ENCODE measurements at regions not wholly inside any gene's neighbourhood (a gene's known extent, or its start where the extent isn't known, plus 50 kb on each side); places are given as distances from the start of the nearest gene placed in this dataset.
A peak's percentile ranks its signal among the peaks of the same experiment; 100 is the strongest.

DNA sequence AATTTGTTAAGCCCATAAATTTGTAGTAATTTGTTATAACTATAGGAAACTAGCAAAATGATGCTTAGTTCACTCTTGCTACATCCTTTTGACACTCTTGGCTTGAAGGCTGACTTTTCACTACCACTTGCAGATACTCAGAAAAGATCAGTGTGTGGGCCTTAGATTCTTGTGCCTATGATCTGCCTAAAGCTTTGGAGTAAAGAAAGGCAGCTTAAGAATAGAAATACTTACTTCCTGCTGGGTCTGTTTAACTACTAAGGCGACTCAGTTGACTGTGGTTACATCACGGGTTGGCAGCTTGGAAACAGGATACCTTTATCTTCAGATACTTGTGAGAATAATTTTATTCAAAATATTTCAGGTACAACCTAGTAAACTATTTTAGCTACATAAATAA, 201.4 kb upstream of the FMR1 start:
- no peak for DNase-seq

DNA sequence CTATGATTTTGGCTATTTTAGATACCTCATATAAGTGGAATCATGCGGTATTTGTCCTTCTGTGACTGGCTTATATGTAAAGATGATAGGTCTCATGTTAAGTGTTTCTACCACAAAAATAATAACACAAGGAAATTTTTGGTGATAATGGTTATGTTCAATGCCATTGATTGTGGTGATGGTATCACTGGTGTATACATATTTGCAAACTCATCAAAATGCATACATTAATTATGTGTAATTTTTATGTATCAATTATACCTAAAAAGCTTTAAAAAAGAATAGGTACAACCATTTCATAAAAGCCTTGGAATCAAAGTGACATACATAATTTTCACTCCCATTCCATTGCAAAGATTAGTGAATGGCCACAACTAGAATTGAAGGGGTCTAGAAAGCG, 178.3 kb upstream of the FMR1 start:
- no peak for DNase-seq

DNA sequence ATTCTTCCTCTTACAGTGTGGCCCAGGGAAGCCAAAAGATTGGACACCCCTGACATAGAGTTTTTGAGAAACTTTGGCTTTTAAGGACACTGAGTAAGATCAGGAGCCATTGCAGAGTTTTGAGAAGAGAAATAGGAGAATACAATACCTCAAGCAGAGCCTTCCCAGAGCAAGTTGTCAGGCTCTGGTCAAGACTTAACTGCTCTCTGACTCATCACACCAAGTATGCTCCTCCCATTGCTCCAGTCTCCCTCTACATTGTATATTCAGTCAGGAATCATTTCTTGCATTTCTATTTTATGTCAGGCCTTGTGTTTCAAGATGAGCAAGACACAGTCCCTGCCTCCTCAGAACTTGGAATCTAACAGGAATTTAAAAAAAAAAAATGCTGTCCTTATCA, 176.4 kb upstream of the FMR1 start:
- DNase-seq: no peak

DNA sequence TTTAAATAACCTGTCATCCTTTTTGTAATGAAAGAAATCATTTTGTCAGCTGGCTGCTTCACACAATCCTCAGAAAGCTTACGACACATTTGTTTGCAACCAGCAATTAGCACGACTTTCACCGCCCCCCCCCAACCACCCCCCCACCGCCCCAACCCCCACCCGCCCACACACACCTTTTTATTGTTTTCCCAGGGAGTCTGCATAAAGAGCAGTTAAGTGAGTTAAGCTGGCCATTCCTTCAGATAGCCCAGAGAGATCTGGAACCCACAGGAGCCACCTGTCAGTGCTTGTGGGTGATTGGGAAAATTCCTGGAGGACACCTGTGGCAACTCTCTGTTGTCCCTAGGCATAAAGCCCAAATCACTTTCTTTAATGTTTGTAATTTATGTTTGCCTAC, 175.7 kb upstream of the FMR1 start:
- no peak for DNase-seq

DNA sequence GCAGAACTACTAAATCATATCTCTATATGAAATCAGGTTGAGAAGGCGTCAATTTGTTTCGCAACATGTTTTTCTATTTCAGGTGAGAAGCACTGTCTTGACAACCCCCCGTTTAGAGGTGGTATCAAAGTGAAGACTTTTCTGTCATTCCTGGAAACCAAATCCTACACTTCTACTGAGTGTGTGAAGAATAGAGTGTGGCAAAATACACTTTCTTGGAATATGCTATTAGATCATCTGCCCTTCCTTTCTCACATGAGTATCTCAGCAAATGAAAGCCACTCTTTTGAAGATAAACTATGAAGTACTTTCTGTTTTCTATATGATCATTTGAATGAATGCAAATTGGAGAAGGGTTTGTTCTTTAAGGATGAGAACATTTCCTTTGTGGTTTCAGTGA, 174.0 kb upstream of the FMR1 start:
- peak; percentile 7 for DNase-seq

DNA sequence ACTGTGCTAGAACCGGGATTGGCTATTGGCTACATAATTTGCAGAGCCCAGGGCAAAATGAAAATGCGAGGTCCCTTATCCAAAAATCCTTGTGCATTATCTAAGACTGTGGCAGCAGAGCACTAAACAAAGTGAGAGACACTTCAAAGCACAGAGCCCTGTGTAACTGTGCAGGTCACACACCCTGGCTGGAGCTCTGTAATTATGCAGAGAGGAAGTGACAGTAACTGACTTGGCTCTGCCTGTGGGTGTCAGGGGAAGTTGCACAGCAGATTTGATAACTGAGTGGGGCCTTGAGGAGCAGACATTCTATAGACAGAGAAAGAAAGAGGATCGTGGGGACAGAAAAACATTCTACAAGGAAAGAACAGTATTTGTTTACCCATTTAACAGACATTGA, 173.5 kb upstream of the FMR1 start:
- peak; percentile 33 for DNase-seq

DNA sequence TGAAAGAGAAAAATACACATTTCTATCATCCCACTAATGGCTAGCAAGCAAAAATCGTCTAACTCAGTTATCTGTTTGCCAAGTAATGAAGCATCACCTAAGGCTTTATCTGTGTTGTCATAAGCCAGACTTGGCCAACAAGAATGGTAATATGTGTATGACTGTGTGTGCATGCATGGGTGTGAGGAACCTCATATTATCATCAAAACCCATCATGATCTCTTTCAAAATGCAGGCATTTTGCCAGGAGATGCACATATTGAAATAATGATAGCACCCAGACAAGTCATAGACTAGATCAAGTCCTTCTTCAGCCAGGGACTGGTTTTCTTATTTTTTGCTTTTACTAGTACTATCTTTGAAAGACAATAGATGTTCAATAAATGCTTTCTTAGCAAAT, 172.5 kb upstream of the FMR1 start:
- DNase-seq: no peak

DNA sequence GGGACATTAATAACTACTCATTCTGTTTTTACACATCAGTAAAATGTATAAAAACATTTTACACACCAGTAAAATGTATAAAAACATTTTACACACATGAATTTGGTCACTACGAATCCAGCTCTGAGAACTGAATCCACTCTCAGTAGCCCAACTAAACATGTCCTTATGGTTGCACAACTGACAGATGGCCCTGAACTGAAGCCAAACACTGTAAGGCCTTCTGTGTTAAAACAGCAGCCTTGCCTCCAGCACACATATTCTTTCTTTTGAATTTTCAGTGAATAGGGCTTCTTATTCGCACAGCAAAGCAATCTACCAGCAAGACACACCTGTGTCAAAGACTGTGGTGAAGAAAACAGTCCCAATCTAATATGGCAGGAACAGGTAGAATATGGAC, 169.9 kb upstream of the FMR1 start:
- no peak for DNase-seq

DNA sequence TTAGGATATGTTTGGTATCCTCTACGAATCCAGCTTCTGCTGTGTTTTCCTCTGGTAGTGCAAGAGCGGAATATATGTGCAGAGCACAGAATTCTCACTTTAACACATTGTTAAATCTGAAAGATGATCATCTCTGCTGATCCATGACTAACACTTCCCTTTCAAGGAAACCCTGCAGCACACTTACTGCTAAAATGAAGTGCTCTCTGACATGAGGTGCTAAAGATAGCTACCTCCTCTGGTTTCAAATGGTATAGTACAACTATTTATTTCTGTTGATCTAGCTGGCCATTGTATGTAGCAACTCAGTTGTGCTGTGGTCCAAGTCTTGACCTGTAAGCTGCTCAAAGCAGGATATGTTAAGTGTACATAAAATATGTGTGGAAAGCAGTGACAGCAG, 162.4 kb upstream of the FMR1 start:
- peak; percentile 7 for DNase-seq

DNA sequence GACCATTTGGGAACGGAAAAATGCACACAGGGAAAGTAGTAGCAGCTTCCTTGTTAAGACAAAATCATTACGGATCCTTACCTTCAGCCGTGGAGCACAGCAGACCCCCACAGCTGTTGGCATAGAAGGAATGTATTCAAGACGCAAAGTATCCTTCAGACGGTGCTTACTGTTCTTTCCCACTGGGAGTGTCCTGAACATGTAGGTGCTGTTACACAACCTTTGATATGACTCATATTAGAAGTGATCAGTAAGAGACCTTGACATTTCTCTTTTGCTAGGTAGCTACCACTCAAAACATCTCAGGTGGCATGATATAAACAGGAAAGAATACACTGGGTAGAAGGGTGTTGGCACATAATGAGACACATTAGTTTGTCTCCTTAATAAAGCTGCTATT, 154.0 kb upstream of the FMR1 start:
- no peak for DNase-seq

DNA sequence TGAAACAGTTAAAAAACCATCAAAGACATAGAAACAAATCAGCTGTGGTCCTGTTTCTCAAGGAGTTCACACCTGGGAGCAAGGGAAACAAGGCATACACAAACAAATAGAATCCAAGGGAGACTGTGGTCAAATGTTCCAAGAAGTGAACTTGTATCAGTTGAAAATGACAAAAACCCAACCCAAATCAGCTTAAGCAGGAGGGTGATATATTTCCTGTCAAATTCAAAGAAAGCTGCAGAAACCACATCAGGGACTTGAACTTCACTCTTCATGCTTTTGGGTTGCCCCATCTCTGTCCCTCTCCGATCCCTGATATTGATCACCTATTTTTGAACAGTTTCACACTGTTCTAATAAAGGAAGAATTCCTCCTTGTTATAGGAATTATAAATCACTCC, 148.6 kb upstream of the FMR1 start:
- DNase-seq: peak; percentile 28

DNA sequence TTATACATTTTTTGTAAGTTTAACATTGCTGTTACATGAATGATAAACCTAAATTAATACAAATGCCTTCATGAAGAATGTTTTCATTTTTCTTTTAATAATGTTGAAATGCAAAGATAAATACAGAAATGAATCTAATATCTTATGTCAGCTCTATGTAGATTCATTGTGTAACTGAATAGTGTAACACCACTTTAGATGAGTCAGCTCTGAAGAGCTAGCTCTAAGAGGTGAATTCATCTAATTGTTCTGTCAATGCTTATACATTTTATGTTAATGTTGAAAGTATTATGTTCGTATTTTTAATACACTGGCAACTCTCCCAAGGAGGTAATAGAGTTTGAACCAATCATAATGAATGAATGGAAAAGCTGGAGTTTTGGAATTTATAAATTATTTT, 146.9 kb upstream of the FMR1 start:
- no peak for DNase-seq

DNA sequence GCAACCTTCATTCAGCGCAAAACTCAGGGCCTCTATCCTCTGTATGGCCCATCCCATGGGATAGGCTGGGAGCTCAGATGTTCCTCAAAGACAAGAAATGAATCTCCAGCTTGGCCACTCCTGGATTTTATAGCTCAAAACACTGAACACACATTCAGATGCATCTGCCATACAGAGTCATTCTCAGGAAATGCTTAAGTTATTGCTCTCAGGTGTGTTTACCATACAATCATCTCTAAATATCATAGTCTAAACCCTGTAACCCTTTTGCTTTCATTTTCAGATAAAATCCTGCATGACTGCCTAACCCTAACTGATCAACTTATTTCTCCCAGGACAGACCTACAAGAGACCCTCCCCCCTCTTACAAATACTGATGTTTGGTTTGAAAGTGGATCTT, 140.9 kb upstream of the FMR1 start:
- no peak for DNase-seq

DNA sequence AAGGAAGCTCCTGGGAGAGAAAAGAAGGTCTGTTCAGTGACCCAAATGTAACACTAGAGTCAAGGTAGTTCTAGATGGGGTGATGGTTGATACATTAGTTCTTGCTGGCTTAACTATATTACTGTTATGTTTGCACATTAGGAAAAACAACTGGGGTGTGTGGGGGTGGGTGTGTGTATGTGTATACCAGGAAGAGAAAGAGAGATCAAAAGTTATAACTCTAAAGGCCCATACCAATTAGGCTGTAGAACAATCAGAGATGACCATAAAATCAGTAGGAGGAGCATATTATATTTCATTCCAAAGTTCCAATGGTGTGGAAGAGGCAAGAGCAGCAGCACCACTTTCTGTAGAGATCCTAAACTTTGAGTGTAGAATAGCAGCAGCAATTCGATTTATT, 134.7 kb upstream of the FMR1 start:
- no peak for DNase-seq

DNA sequence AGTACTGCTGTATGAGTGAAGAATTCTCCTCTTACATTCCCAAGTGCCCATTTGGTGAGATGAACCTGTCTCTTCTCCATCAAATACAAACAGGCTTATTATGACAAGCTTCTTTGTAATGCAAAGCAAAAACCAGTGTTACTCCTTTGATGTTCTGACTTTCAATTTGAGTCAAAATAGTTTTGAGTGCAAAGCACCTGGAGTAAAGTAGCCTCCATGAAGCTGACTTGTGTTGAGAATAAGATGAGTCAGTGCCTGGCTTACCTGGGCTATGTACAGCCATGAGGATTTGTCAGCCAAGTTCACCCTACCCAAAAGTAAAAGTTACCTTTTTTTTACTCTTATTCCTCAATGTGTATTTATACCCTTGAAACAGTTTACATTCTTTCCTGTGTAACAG, 132.5 kb upstream of the FMR1 start:
- peak; percentile 34 for DNase-seq

DNA sequence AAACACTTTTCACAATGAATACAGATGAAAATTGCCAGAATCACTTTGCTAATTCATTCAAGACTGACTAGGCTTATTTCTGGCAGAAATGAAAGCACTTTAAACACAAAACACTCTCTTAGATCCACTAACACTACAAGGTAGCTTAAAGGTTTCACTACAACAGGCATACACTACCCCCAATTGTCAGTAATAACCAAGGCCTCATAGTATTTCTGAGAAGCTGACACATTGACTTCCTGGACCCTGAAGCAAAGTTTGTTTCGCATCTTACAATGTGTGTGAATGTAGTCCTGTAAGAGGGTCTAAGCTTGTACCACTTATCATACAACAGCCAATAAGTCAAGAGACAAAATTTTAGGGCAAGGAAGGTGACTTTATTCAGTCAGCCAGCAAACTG, 129.9 kb upstream of the FMR1 start:
- no peak for DNase-seq

DNA sequence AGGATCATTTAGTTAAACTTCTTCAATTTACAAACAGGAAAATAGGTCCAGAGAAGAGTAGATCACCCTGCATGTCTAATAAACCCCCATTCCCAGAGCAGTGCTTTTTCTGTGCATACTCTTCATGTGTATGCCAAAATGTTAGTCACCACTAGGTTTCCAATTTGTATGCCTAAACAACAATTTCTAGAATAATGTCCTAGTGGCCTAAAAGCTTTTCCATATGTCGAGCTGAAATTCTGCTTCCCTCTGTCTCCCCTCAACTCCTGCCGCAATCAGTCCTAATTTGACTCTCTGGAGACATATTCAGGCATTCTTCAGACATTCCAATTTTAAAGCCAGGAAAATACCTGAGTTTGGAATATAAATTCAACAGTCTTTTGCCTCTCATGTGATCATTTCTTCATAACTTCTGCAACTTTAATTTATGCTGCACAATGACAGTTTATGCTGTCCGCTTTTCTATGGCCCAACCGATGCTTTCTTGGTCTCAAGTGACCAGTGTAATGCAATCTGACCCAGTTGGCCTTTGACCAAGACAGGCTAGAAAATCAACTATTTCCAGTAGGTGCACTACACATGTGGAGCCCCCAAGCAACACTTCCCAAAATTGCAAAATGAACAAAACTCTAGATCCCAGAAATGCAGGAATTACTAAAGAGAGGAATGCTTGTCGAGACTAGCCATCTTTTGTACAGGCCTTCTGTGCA, 122.9 kb upstream of the FMR1 start:
- DNase-seq: no peak

DNA sequence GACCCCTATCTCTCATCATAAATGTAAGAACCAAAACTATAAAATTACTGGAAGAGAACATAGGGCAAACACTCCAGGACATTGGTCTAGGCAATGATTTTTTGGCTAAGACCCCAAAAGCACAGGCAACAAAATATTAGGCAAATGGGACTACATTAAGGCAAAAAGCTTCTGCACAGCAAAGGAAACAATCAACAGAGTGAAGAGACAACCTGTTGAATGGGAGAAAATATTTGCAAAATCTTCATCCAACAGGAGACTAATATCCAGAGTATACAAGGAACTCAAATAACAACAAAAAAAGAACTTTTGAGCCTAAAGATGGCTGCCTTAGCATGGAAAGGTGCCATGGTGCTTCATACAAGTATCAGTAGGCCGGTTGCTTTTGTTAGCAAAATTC, 111.1 kb upstream of the FMR1 start:
- DNase-seq: no peak

DNA sequence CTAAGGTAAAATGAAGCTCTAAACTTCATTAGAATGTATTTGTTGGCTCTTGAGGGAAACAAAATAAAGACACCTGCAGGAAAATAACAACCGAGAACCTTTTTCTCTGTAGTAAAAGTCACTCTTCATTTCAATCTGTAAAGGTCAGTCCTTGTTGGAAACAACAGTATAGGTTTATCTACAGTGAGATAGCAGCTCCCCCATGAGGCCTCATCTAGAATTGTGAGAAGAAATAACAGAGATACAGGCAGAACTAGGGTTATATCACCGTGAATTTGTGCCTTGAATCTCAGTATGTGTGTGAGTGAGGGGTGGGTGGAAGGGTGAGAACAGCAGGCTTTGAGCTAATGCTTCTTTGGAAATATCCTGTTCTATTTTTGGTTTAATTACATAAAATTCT, 107.8 kb upstream of the FMR1 start:
- DNase-seq: peak; percentile 32

DNA sequence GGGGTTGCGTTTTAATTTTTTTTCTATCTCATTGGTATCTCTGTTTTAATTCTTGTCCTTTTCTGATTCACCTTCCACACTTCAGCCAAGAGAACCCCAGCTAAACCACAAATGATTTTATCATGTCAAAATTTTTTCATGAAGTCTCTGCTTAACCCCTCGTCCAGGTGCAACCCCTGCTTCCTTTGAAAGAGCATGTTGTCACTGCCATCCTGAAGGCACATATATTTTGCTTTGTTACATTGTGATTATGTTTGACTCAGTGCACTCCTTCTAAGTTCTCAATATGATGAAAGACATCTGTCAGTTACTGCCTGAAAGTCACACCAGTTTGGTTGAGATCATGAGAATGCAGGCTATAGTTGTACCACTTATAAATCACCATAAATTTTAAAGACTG, 99.9 kb upstream of the FMR1 start:
- DNase-seq: no peak

DNA sequence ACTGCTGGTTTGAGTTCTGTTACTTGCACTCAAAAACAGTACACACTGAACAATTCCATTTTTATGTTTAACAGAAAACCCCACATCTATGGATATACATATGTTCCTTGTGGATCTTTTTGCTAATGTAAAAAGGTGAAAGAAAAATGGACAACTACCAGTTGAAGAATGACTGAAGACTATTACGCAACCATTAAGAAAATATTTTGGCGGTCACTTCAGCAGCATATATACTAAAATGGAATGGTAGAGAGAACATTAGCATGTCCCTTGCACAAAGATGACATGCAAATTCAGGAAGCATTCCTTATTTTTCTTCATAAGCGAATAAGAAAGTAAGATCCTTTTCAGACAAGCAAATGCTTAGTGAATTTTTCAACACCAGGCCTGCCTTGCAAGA, 84.6 kb upstream of the FMR1 start:
- DNase-seq: no peak

DNA sequence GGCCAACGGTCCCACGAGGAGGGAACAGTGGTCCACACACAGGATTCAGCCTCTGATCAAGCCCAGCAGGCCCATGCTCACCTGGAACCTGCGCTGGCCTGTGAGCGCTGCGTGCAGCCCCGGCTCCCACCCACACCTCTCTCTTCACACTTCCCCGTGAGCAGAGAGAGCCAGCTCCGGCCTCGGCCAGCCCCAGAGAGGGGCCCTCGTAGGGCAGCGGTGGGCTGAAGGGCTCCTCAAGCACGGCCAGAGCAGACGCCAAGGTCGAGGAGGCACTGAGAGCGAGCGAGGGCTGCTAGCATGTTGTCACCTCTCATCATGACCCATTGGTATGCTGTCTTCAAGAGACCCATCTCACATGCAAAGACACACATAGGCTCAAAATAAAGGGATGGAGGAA, 83.0 kb upstream of the FMR1 start:
- no peak for DNase-seq

DNA sequence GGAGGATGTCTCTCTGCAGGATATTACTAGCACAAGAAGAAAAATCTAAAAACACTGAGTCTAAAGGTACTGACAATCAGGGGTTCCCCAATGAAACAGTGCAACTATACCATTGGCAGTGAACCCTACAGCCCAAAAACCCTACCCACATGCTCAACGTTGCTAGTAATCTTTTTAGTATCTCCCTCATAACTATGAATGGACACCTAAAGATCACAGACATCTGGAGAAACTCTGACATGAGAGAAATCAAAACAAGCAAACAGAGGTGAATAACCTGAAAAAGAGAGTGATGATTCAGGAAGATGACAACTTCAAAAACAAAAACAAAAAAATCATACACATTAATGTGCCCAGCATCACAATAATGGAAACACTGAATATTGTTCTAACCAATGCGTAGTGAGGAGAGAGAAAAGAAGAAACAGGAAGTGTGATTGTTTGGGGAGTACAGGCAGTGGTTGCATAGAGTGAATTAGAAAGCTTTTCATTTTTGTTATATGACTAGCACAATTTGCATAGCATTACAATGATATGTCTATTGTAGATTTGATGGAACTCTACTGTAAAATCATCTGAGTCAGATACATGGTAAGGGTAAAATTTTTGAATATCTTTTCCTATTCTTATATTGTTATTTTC, 78.9 kb upstream of the FMR1 start:
- DNase-seq: no peak

DNA sequence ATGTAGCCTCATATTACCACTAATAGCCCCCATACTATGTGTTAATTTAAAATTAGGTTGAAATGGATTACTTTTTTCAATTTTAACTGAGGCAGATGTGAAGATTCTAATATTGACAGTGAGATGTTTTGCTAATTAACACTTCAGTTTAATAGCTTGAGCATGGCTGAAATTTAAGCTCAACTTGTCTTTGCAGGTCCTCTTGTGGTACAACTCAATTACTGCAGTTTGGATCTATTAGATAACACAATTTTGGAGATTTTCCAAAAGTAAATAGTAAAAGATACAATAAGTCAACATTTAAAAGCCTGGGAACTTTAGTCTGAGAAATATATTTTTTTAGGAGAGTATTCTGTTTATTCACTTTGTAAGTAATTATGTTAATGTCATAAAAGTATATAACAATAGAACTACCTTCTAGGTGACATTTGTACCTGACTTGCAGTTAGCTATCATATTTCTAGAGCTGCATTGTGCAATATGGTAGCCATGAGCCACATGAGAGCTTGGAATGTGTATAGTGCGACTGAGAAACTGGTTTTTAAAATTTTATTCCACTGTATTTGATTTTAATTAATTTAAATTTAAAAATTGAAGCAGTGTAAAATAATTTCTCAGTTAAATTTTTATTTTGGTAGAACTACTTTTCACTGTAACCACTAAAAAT, 73.1 kb upstream of the FMR1 start:
- no peak for DNase-seq

DNA sequence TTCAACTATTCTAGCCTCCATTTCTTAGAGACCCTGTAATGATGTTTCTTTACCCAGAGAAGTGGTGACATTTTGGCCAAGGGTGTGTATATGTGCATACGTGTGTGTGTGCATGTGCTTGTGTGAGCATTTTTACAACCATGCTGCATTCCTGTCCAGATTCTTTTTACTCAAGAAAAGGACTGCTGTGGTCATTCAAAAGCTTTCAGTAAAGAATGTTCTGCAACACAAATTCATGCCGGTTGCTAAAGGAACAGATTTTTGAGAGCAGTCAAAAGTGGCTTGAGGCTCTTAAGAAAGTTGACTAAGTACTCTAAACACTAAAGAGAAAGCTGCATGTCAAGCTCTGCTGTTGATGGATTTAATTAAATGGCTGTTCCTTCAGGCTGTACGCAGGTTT, 65.0 kb upstream of the FMR1 start:
- no peak for DNase-seq
